ENCODE measurements at regions not wholly inside any gene's neighbourhood (a gene's known extent, or its start where the extent isn't known, plus 50 kb on each side); places are given as distances from the start of the nearest gene placed in this dataset.

- Mint-ChIP-seq H3K36me3 (ENCODE audit: low read depth) (no peaks in the 10 kb centered on the region), H3K27me3 (peaks cover 4% of the 10 kb centered on the region), H3K4me1 (ENCODE audit: low read depth) (no peaks in the 10 kb centered on the region), H3K4me3 (no peak overlapping the region), H3K27ac (no peak overlapping the region), H3K9me3 (peaks cover 16% of the 10 kb centered on the region)
Observed at GRCh38 chr6:163840880-163841279, 426.4 kb downstream of the QKI start.

- Mint-ChIP-seq H3K9me3 (peaks cover 16% of the 10 kb centered on the region), H3K4me3 (no peak overlapping the region), H3K36me3 (ENCODE audit: low read depth) (no peaks in the 10 kb centered on the region), H3K4me1 (ENCODE audit: low read depth) (no peaks in the 10 kb centered on the region), H3K27me3 (peaks cover 9% of the 10 kb centered on the region), H3K27ac (no peak overlapping the region)
Observed at GRCh38 chr6:163839296-163839695, 424.8 kb downstream of the QKI start.

GRCh38 chr6:163837691-163838431 is 423.3 kb downstream of the QKI start:
- Mint-ChIP-seq H3K27ac (no peak overlapping the region), H3K9me3 (peaks cover 16% of the 10 kb centered on the region), H3K27me3 (peaks cover 9% of the 10 kb centered on the region), H3K4me1 (ENCODE audit: low read depth) (no peaks in the 10 kb centered on the region), H3K36me3 (ENCODE audit: low read depth) (no peaks in the 10 kb centered on the region), H3K4me3 (no peak overlapping the region)

- no peak overlapping the region for H3K27ac Mint-ChIP-seq
- H3K4me3 Mint-ChIP-seq: no peak overlapping the region
- H3K4me1 Mint-ChIP-seq (ENCODE audit: low read depth): no peaks in the 10 kb centered on the region
- H3K36me3 Mint-ChIP-seq (ENCODE audit: low read depth): no peaks in the 10 kb centered on the region
- H3K9me3 Mint-ChIP-seq: peaks cover 13% of the 10 kb centered on the region
- H3K27me3 Mint-ChIP-seq: peaks cover 9% of the 10 kb centered on the region
Observed at GRCh38 chr6:163836876-163837690, 422.6 kb downstream of the QKI start.

- no peaks in the 10 kb centered on the region for H3K4me1 Mint-ChIP-seq (ENCODE audit: low read depth)
- peaks cover 14% of the 10 kb centered on the region for H3K27me3 Mint-ChIP-seq
- H3K4me3 Mint-ChIP-seq: no peak overlapping the region
- no peaks in the 10 kb centered on the region for H3K36me3 Mint-ChIP-seq (ENCODE audit: low read depth)
- no peaks in the 10 kb centered on the region for H3K9me3 Mint-ChIP-seq
- H3K27ac Mint-ChIP-seq: no peak overlapping the region
Observed at GRCh38 chr6:163835439-163836171, 421.1 kb downstream of the QKI start.

GRCh38 chr6:163834226-163834970 is 419.9 kb downstream of the QKI start:
- Mint-ChIP-seq H3K4me3 (no peak overlapping the region), H3K4me1 (ENCODE audit: low read depth) (no peaks in the 10 kb centered on the region), H3K36me3 (ENCODE audit: low read depth) (no peaks in the 10 kb centered on the region), H3K27ac (no peak overlapping the region), H3K27me3 (peaks cover 14% of the 10 kb centered on the region), H3K9me3 (no peaks in the 10 kb centered on the region)

GRCh38 chr6:163831736-163832135 is 417.2 kb downstream of the QKI start:
- peaks cover 21% of the 10 kb centered on the region for H3K27me3 Mint-ChIP-seq
- no peak overlapping the region for H3K27ac Mint-ChIP-seq
- no peaks in the 10 kb centered on the region for H3K36me3 Mint-ChIP-seq (ENCODE audit: low read depth)
- no peaks in the 10 kb centered on the region for H3K9me3 Mint-ChIP-seq
- no peaks in the 10 kb centered on the region for H3K4me1 Mint-ChIP-seq (ENCODE audit: low read depth)
- H3K4me3 Mint-ChIP-seq: no peak overlapping the region

- no peaks in the 10 kb centered on the region for H3K4me1 Mint-ChIP-seq (ENCODE audit: low read depth)
- no peak overlapping the region for H3K4me3 Mint-ChIP-seq
- peaks cover 28% of the 10 kb centered on the region for H3K27me3 Mint-ChIP-seq
- H3K36me3 Mint-ChIP-seq (ENCODE audit: low read depth): no peaks in the 10 kb centered on the region
- no peaks in the 10 kb centered on the region for H3K9me3 Mint-ChIP-seq
- no peak overlapping the region for H3K27ac Mint-ChIP-seq
Observed at GRCh38 chr6:163830641-163831040, 416.1 kb downstream of the QKI start.

GRCh38 chr6:163828038-163828795 is 413.7 kb downstream of the QKI start:
- H3K4me3 Mint-ChIP-seq: no peak overlapping the region
- no peak overlapping the region for H3K27ac Mint-ChIP-seq
- H3K9me3 Mint-ChIP-seq: no peaks in the 10 kb centered on the region
- no peaks in the 10 kb centered on the region for H3K4me1 Mint-ChIP-seq (ENCODE audit: low read depth)
- no peaks in the 10 kb centered on the region for H3K36me3 Mint-ChIP-seq (ENCODE audit: low read depth)
- peaks cover 29% of the 10 kb centered on the region for H3K27me3 Mint-ChIP-seq

GRCh38 chr6:163827143-163827542 is 412.6 kb downstream of the QKI start:
- no peak overlapping the region for H3K27ac Mint-ChIP-seq
- no peaks in the 10 kb centered on the region for H3K4me1 Mint-ChIP-seq (ENCODE audit: low read depth)
- H3K27me3 Mint-ChIP-seq: peaks cover 29% of the 10 kb centered on the region
- H3K36me3 Mint-ChIP-seq (ENCODE audit: low read depth): no peaks in the 10 kb centered on the region
- H3K4me3 Mint-ChIP-seq: no peak overlapping the region
- no peaks in the 10 kb centered on the region for H3K9me3 Mint-ChIP-seq

GRCh38 chr6:163826629-163827028 is 412.1 kb downstream of the QKI start:
- Mint-ChIP-seq H3K27ac (no peak overlapping the region), H3K4me3 (no peak overlapping the region), H3K9me3 (no peaks in the 10 kb centered on the region), H3K27me3 (peaks cover 29% of the 10 kb centered on the region), H3K4me1 (ENCODE audit: low read depth) (no peaks in the 10 kb centered on the region), H3K36me3 (ENCODE audit: low read depth) (no peaks in the 10 kb centered on the region)

- no peaks in the 10 kb centered on the region for H3K9me3 Mint-ChIP-seq
- H3K27me3 Mint-ChIP-seq: peaks cover 24% of the 10 kb centered on the region
- no peaks in the 10 kb centered on the region for H3K4me1 Mint-ChIP-seq (ENCODE audit: low read depth)
- H3K4me3 Mint-ChIP-seq: no peak overlapping the region
- H3K36me3 Mint-ChIP-seq (ENCODE audit: low read depth): no peaks in the 10 kb centered on the region
- H3K27ac Mint-ChIP-seq: no peak overlapping the region
Observed at GRCh38 chr6:163825033-163825432, 410.5 kb downstream of the QKI start.

GRCh38 chr6:163823577-163823976 is 409.1 kb downstream of the QKI start:
- no peaks in the 10 kb centered on the region for H3K9me3 Mint-ChIP-seq
- no peaks in the 10 kb centered on the region for H3K36me3 Mint-ChIP-seq (ENCODE audit: low read depth)

More at GRCh38 chr6:163823577-163823976, 409.1 kb downstream of the QKI start:
- Mint-ChIP-seq H3K4me3 (no peak overlapping the region), H3K27me3 (peaks cover 24% of the 10 kb centered on the region), H3K4me1 (ENCODE audit: low read depth) (no peaks in the 10 kb centered on the region), H3K27ac (no peak overlapping the region)

Measured in stimulated activated naive CD8-positive, alpha-beta T cell treated with anti-CD3 and anti-CD28 coated beads, Interleukin-15, Interleukin-2, amounts not matched to agents 100 ng/mL and 50 ng/mL, for 24 hours (primary cell).